NT2/D1 (cell line): ENCODE measurements at regions not wholly inside any gene's neighbourhood (a gene's known extent, or its start where the extent isn't known, plus 50 kb on each side); places are given as distances from the start of the nearest gene placed in this dataset.

Experiments used
- DNase-seq: peaks from one replicate; pipeline ENCODE4 v3.0.0-alpha.2; 2011; ENCODE audit warnings: low read depth, low spot score
- H3K27me3 ChIP-seq: 2 replicates; pipeline ENCODE4 v1.6.0; 2011; ENCODE audit warnings: mild to moderate bottlenecking; ENCODE audit not compliant: insufficient read length, insufficient read depth
- H3K36me3 ChIP-seq: 2 replicates; pipeline ENCODE4 v1.6.1; 2011; ENCODE audit warnings: mild to moderate bottlenecking, low read length, mixed read lengths; ENCODE audit not compliant: insufficient read depth, insufficient read length
- H3K4me1 ChIP-seq: 2 replicates; pipeline ENCODE4 v1.5.1; 2011; ENCODE audit not compliant: insufficient read depth, insufficient read length
- H3K4me3 ChIP-seq: 2 replicates; pipeline ENCODE4 v1.5.1; 2011; ENCODE audit warnings: low read depth; ENCODE audit not compliant: insufficient read length
- H3K9ac ChIP-seq: 2 replicates; pipeline ENCODE4 v1.6.0; 2011; ENCODE audit warnings: low read depth; ENCODE audit not compliant: insufficient read length
- H3K9me3 ChIP-seq: 2 replicates; pipeline ENCODE4 v1.5.1; 2011; ENCODE audit warnings: mild to moderate bottlenecking, low read length; ENCODE audit not compliant: insufficient read depth
- SUZ12 ChIP-seq: IDR thresholded peaks from 2 replicates; pipeline ENCODE4 v1.6.1; 2011; ENCODE audit not compliant: insufficient read length, insufficient read depth; ENCODE audit errors: extremely low read depth
- YY1 ChIP-seq: IDR thresholded peaks from 2 replicates; pipeline ENCODE4 v1.6.1; 2011; ENCODE audit not compliant: insufficient read length, insufficient read depth
- ZNF274 ChIP-seq: IDR thresholded peaks from 2 replicates; pipeline ENCODE4 v1.6.1; 2011; ENCODE audit warnings: mild to moderate bottlenecking, low read depth, low read length

DNA sequence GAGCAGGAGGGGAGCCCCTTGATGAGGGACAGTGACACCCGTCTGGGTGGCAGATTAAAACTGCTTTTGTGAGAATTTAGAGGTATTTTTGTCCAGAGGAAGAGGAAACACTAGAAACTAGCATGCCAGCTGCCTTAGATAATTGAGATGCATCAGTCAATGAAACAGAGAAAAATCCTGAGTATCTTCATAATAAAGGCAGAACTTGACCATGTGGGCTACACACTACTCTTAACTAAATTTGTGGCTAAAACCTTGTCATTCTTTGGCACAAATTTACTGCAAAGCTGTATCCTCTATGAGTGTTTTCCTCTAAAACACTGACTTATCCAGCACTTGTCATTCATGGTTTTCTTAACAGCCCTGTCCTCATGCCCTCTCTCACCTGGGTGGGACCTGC, 259.7 kb upstream of the TPM1 start:
- peaks cover 11% of the 10 kb centered on the region for H3K36me3 ChIP-seq
- peaks cover 3% of the 10 kb centered on the region for H3K4me1 ChIP-seq
- DNase-seq: no peak
- H3K9ac ChIP-seq: no peak overlapping the region
- no peaks in the 10 kb centered on the region for H3K9me3 ChIP-seq
- TF ChIP-seq YY1 (no peak), ZNF274 (no peak), SUZ12 (no peak)
- no peak overlapping the region for H3K4me3 ChIP-seq
- no peaks in the 10 kb centered on the region for H3K27me3 ChIP-seq

DNA sequence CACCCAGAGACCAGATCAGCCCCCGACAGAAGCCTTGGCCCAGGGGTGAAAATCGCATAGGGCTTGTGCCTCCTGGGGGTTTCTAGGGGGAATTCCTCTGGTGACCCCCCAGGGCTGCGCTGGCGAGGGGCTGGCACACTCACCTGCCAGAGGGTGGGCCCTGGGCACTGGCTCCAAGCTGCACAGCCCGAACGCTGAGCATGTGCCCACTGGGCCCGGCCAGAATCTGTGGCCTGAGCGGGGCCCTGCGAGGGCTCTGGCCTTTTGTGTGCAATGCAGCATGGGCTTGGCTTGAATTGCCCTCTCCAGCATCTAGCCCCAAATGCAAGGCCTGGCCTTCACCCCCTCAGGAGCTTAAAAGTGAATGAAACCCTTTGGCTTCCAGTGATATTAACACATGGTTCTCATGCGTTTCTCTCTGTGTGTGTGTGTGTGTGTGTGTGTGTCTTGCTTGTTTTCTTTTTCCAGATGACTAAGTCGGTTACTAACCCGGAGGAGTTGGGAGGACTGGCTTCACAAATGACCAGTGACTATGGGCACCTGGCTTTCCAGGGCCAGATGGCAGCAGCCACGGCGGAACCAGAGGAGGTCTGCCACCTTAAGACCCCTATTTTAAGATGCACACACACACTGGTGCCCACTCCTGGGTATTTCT, 259.1 kb upstream of the TPM1 start:
- H3K9ac ChIP-seq: no peak overlapping the region
- TF ChIP-seq SUZ12 (no peak), ZNF274 (no peak), YY1 (no peak)
- peaks cover 11% of the 10 kb centered on the region for H3K36me3 ChIP-seq
- H3K27me3 ChIP-seq: no peaks in the 10 kb centered on the region
- no peak overlapping the region for H3K4me3 ChIP-seq
- H3K9me3 ChIP-seq: no peaks in the 10 kb centered on the region
- peaks cover 3% of the 10 kb centered on the region for H3K4me1 ChIP-seq
- DNase-seq: no peak

DNA sequence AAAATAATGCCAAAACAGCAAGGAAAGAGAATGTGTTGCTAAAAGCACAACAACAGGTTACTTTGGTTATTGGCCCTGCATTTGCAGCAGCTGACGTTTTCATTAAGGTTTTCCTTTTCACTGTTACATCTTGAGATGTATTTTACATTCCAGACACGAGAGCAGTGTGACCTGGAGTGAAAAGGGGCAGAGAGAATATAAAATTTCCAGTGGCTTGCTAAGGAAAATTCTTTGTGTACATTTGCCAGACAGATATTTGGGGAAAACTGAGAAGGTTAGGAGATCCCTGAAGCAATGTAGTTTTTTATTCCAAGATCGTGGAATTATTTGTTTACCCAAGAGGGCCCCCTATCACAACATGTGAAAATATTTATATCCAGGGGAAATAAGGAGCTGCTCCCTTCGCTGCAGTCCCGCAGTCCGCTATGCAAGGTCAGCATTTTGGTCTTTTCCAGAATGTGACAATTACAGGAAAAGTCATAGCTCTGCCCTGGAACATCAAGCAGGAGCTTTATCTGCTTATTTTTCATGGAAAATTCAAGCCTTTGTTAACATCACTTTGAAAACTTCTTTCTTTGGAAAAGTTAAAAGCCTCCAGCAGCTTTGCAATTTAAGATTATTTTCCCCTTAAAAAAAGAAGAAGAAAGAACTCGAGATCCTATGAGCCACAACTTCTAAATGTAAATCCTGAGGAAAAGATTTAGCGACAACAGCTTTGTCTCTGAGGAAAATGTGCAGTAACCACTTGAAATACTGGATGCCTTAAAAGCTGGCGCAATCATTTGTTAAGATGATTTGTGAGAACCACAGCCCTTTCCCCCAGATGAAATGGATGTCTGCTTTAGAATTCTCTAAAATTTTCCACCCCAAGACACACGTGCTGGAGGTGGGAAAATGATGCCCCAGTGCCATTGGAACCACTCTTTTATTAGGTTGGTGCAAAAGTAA, 256.4 kb upstream of the TPM1 start:
- Histone ChIP-seq H3K9me3 (no peaks in the 10 kb centered on the region), H3K36me3 (peaks cover 8% of the 10 kb centered on the region), H3K4me1 (peaks cover 3% of the 10 kb centered on the region), H3K27me3 (no peaks in the 10 kb centered on the region), H3K4me3 (no peak overlapping the region), H3K9ac (no peak overlapping the region)
- DNase-seq: no peak
- TF ChIP-seq YY1 (no peak), ZNF274 (no peak), SUZ12 (no peak)

DNA sequence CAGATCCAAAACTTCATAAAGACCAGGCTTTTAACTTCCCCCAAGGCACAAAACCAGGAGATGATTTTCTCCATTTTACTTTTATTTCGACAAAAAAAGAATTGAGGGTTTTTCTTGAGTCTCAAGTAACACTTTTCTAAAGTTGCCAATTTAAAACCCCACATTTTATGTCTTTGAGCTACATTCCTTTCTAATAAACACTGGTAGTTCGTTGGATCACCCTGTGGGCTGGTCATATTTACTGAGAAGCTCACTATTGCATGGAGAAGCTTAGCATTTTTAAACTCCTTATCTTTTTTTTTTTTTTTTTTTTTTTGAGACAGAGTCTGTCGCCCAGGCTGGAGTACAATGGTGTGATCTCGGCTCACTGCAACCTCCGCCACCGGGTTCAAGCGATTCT, 255.1 kb upstream of the TPM1 start:
- no peaks in the 10 kb centered on the region for H3K27me3 ChIP-seq
- H3K9ac ChIP-seq: no peak overlapping the region
- TF ChIP-seq ZNF274 (no peak), SUZ12 (no peak), YY1 (no peak)
- no peak overlapping the region for H3K4me3 ChIP-seq
- no peaks in the 10 kb centered on the region for H3K9me3 ChIP-seq
- peaks cover under 1% of the 10 kb centered on the region for H3K4me1 ChIP-seq
- DNase-seq: no peak
- H3K36me3 ChIP-seq: peaks cover 8% of the 10 kb centered on the region

DNA sequence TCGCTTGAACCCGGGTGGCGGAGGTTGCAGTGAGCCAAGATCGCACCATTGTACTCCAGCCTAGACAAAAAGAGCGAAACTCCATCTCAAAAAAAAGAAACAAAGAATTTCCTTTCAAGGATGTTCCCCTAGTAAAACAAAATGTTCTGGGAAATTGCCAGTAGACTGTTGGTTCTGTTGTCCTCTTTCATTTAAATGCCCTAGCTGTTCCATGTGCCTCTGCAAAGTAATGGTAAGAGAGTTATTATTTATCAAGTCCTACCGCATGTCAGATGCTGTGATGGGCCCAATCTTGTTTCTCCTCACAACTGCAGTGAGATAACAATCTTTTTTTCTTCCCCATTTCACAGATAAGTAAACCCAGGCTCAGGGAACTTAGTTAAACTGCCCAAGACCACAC, 254.3 kb upstream of the TPM1 start:
- Histone ChIP-seq H3K9me3 (no peaks in the 10 kb centered on the region), H3K4me3 (no peak overlapping the region), H3K27me3 (no peaks in the 10 kb centered on the region), H3K4me1 (peaks cover 6% of the 10 kb centered on the region), H3K9ac (no peak overlapping the region), H3K36me3 (peaks cover 8% of the 10 kb centered on the region)
- no peak for DNase-seq
- no peak for TF ChIP-seq SUZ12

DNA sequence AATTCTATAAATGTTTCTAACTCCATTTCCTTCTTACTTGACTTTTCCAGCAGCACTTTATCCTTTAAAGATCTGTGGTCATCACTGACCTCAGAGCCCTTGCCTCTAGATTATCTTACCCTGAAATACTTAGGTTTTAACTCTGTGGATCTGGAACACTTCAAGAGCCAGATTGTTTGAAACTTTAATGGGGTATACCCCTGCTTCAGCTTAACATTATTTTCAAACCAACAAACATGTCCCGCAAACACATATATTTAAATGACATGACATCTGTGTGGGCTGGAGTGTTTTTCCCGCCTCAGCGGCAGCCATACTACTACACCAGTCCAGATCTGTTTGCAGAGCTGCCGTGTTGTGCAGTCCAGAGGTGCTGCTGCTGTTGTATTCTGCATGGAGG, 252.0 kb upstream of the TPM1 start:
- Histone ChIP-seq H3K36me3 (no peaks in the 10 kb centered on the region), H3K4me3 (no peak overlapping the region), H3K9me3 (no peaks in the 10 kb centered on the region), H3K4me1 (peaks cover 15% of the 10 kb centered on the region), H3K27me3 (no peaks in the 10 kb centered on the region), H3K9ac (no peak overlapping the region)
- no peak for DNase-seq
- TF ChIP-seq ZNF274 (no peak), SUZ12 (no peak), YY1 (no peak)

DNA sequence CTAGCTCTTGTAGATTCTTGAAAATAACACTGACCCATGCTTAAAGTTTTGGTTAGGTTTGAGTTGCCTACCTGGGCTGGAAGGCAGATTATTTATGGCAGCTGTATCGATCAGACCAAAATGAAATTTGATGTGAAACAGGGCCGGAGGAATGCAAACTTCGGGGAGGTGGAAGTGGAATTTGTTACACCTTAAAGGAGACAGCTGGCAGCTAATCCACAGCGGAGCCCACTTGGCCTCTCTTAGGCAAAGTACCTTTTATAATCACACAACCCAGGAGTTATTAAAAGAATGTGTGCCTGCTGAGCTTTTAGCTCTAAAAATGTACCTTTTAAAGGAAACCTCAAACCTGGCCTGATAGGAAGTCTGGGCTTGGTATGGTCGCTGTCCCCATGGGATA, 250.9 kb upstream of the TPM1 start:
- TF ChIP-seq YY1: no peak
- TF ChIP-seq ZNF274: no peak
- no peak for TF ChIP-seq SUZ12
- H3K27me3 ChIP-seq: no peaks in the 10 kb centered on the region
- H3K9me3 ChIP-seq: no peaks in the 10 kb centered on the region
- H3K4me1 ChIP-seq: peaks cover 17% of the 10 kb centered on the region
- no peak for DNase-seq
- H3K36me3 ChIP-seq: peaks cover 7% of the 10 kb centered on the region
- H3K9ac ChIP-seq: no peak overlapping the region
- no peak overlapping the region for H3K4me3 ChIP-seq
